Chondrocyte (in vitro differentiated cells): ENCODE measurements at regions not wholly inside any gene's neighbourhood (a gene's known extent, or its start where the extent isn't known, plus 50 kb on each side); places are given as distances from the start of the nearest gene placed in this dataset.

Source experiments
- DNase-seq: peaks from one replicate; pipeline ENCODE4 v3.0.0; 2021; ENCODE audit warnings: mixed read lengths, low spot score
- H3K27ac Mint-ChIP-seq: one replicate; pipeline ENCODE4 v1.8.0; 2021; ENCODE audit warnings: mild to moderate bottlenecking, moderate library complexity, mixed read lengths; ENCODE audit not compliant: unreplicated experiment
- H3K27me3 Mint-ChIP-seq: 2 replicates; pipeline ENCODE4 v1.8.0; 2021; ENCODE audit warnings: low read depth, mixed read lengths
- H3K36me3 Mint-ChIP-seq: 2 replicates; pipeline ENCODE4 v1.8.0; 2021; ENCODE audit warnings: low read depth, mixed read lengths
- H3K4me1 Mint-ChIP-seq: 2 replicates; pipeline ENCODE4 v1.8.0; 2021; ENCODE audit warnings: low read depth, mild to moderate bottlenecking, mixed read lengths
- H3K4me3 Mint-ChIP-seq: one replicate; pipeline ENCODE4 v1.8.0; 2021; ENCODE audit warnings: mild to moderate bottlenecking, moderate library complexity, mixed read lengths; ENCODE audit not compliant: unreplicated experiment
- H3K9me3 Mint-ChIP-seq: 2 replicates; pipeline ENCODE4 v1.8.0; 2021; ENCODE audit warnings: low read depth, mixed read lengths
- CTCF ChIP-seq: fragments of 200-600 bp; sonication (generic); IDR thresholded peaks from 2 replicates; pipeline ENCODE4 v1.5.0; 2021; ENCODE audit warnings: antibody characterized with exemption, mild to moderate bottlenecking, moderate library complexity

- H3K27me3 Mint-ChIP-seq: peaks cover 5% of the 10 kb centered on the region
- no peaks in the 10 kb centered on the region for H3K36me3 Mint-ChIP-seq
- no peak overlapping the region for H3K27ac Mint-ChIP-seq
- H3K9me3 Mint-ChIP-seq: no peaks in the 10 kb centered on the region
- DNase-seq: no peak
- no peaks in the 10 kb centered on the region for H3K4me1 Mint-ChIP-seq
- no peak overlapping the region for H3K4me3 Mint-ChIP-seq
- TF ChIP-seq CTCF: no peak
These were observed 803.7 kb upstream of the ARRDC4 start for GRCh38 chr15:97156739-97157265.

GRCh38 chr15:97162805-97163495, 797.6 kb upstream of the ARRDC4 start:
- Mint-ChIP-seq H3K27me3 (peaks cover 14% of the 10 kb centered on the region), H3K36me3 (no peaks in the 10 kb centered on the region), H3K4me1 (no peaks in the 10 kb centered on the region), H3K4me3 (no peak overlapping the region), H3K27ac (no peak overlapping the region), H3K9me3 (no peaks in the 10 kb centered on the region)
- no peak for DNase-seq
- TF ChIP-seq CTCF: no peak

- H3K36me3 Mint-ChIP-seq: no peaks in the 10 kb centered on the region
- H3K27me3 Mint-ChIP-seq: peaks cover 14% of the 10 kb centered on the region
- no peak for DNase-seq
- H3K4me1 Mint-ChIP-seq: no peaks in the 10 kb centered on the region
- H3K27ac Mint-ChIP-seq: no peak overlapping the region
- no peak for TF ChIP-seq CTCF
- no peaks in the 10 kb centered on the region for H3K9me3 Mint-ChIP-seq
- no peak overlapping the region for H3K4me3 Mint-ChIP-seq
These were observed 795.3 kb upstream of the ARRDC4 start for GRCh38 chr15:97165205-97165604.

GRCh38 chr15:97168704-97169475, 791.6 kb upstream of the ARRDC4 start:
- no peaks in the 10 kb centered on the region for H3K4me1 Mint-ChIP-seq
- H3K9me3 Mint-ChIP-seq: no peaks in the 10 kb centered on the region
- DNase-seq: no peak
- H3K36me3 Mint-ChIP-seq: no peaks in the 10 kb centered on the region
- H3K27me3 Mint-ChIP-seq: peaks cover 5% of the 10 kb centered on the region
- TF ChIP-seq CTCF: no peak
- no peak overlapping the region for H3K27ac Mint-ChIP-seq
- no peak overlapping the region for H3K4me3 Mint-ChIP-seq

- no peak for DNase-seq
- Mint-ChIP-seq H3K36me3 (no peaks in the 10 kb centered on the region), H3K27me3 (no peaks in the 10 kb centered on the region), H3K27ac (no peak overlapping the region), H3K9me3 (no peaks in the 10 kb centered on the region), H3K4me3 (no peak overlapping the region), H3K4me1 (no peaks in the 10 kb centered on the region)
- no peak for TF ChIP-seq CTCF
These were observed 788.9 kb upstream of the ARRDC4 start for GRCh38 chr15:97171556-97171955.
